Activated B cell treated with CpG ODN at 0.5 μM for 24 hours (primary cell): ENCODE measurements at regions not wholly inside any gene's neighbourhood (a gene's known extent, or its start where the extent isn't known, plus 50 kb on each side); places are given as distances from the start of the nearest gene placed in this dataset.

Source experiments
- ATAC-seq: fragments of 200-7000 bp; cut with Tn5 transposase; one replicate; pipeline ENCODE4 v1.10.0; 2021; ENCODE audit warnings: low read depth, mild to moderate bottlenecking, moderate library complexity
- CTCF ChIA-PET: fragments of 350-600 bp; sonication (Branson Sonifier 250); formaldehyde crosslinking; loops from one replicate; lab custom pipeline; 2021; ENCODE audit warnings: antibody characterized with exemption; lab: Charles Lee
- POLR2A ChIA-PET: fragments of 350-600 bp; sonication (Branson Sonifier 250); formaldehyde crosslinking; loops from one replicate; lab custom pipeline; 2021; ENCODE audit warnings: antibody characterized with exemption; lab: Charles Lee
- DNase-seq: peaks from one replicate; pipeline ENCODE4 v3.0.0; 2022
- H3K27ac Mint-ChIP-seq: one replicate; pipeline ENCODE4 v1.8.0; 2020; ENCODE audit warnings: mixed read lengths
- H3K27me3 Mint-ChIP-seq: one replicate; pipeline ENCODE4 v1.8.0; 2021; ENCODE audit warnings: mixed read lengths
- H3K36me3 Mint-ChIP-seq: one replicate; pipeline ENCODE4 v1.8.0; 2021; ENCODE audit warnings: low read depth, mixed read lengths
- H3K4me1 Mint-ChIP-seq: one replicate; pipeline ENCODE4 v1.8.0; 2021; ENCODE audit warnings: mixed read lengths
- H3K4me3 Mint-ChIP-seq: one replicate; pipeline ENCODE4 v1.8.0; 2020; ENCODE audit warnings: mild to moderate bottlenecking, mixed read lengths
- H3K9me3 Mint-ChIP-seq: one replicate; pipeline ENCODE4 v1.8.0; 2020; ENCODE audit warnings: mixed read lengths
- intact Hi-C: fragments of 100-400 bp; cut with micrococcal nuclease; formaldehyde crosslinking; loops from one replicate; pipeline ENCODE4 v1.15.1; 2024
- TF ChIP-seq, protein P1 (sequence below): fragments of 200-600 bp; IDR thresholded peaks from one replicate; pipeline ENCODE4 v1.8.0; 2022; ENCODE audit warnings: antibody characterized with exemption, mild to moderate bottlenecking

DNA sequence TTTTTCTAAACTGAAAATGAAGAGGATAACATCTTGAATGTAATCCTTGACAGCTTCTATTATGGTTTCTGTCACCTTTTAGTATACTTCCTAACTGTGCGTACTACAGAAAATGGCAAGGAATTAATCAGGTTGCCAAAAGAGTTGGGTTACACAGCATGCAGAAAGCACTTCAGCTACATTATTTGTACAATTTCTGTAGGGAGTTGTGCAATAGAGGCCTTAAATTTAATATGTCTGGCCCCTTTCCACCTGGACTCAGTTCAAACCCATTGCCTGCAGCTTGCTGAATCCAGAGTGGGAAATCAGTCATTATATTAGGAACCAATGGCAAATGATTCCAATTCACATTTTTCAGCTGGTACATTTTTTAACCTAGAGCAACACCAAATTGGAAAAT lies 549.7 kb downstream of the CSNK1G3 start:
- no peak overlapping the region for H3K4me3 Mint-ChIP-seq
- DNase-seq (no peak), ATAC-seq (no peak)
- ChIA-PET CTCF (interaction anchor here (0.7 kb wide), 1 partner anchor 39 kb away, joined by 3 read pairs; no protein-coding TSS in a partner anchor), POLR2A (interaction anchor here (0.5 kb wide), 1 partner anchor 685 kb away, joined by 6 read pairs; the partner anchor contains the start of gene ZNF608)
- intact Hi-C loops: no loop called here
- H3K4me1 Mint-ChIP-seq: peaks cover 30% of the 10 kb centered on the region
- H3K36me3 Mint-ChIP-seq: no peaks in the 10 kb centered on the region
- TF ChIP-seq, protein P1, sequence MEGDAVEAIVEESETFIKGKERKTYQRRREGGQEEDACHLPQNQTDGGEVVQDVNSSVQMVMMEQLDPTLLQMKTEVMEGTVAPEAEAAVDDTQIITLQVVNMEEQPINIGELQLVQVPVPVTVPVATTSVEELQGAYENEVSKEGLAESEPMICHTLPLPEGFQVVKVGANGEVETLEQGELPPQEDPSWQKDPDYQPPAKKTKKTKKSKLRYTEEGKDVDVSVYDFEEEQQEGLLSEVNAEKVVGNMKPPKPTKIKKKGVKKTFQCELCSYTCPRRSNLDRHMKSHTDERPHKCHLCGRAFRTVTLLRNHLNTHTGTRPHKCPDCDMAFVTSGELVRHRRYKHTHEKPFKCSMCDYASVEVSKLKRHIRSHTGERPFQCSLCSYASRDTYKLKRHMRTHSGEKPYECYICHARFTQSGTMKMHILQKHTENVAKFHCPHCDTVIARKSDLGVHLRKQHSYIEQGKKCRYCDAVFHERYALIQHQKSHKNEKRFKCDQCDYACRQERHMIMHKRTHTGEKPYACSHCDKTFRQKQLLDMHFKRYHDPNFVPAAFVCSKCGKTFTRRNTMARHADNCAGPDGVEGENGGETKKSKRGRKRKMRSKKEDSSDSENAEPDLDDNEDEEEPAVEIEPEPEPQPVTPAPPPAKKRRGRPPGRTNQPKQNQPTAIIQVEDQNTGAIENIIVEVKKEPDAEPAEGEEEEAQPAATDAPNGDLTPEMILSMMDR: no peak
- no peak overlapping the region for H3K27ac Mint-ChIP-seq
- H3K9me3 Mint-ChIP-seq: no peaks in the 10 kb centered on the region
- H3K27me3 Mint-ChIP-seq: no peaks in the 10 kb centered on the region

DNA sequence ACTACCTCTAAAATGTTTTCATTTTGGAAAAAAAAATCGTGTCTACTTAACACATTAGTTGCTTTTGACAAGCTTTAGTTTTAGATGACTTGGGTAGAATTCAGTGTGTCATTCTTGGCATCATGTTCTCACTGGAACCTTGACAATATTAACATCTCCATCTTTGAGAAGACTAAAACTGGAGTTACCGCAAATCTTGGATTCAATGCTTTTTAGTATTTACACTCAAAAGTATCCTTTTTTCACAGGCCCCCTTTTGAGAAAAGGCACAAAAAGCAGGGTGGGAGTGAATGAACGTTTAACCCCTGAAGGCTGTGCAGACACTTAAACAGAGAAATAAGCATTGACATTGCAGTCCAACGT lies 549.1 kb downstream of the CSNK1G3 start:
- DNase-seq: no peak
- Mint-ChIP-seq H3K27me3 (no peaks in the 10 kb centered on the region), H3K4me3 (no peak overlapping the region), H3K27ac (no peak overlapping the region), H3K36me3 (no peaks in the 10 kb centered on the region), H3K4me1 (peaks cover 36% of the 10 kb centered on the region), H3K9me3 (no peaks in the 10 kb centered on the region)
- ChIA-PET POLR2A (interaction anchor here (0.5 kb wide), 1 partner anchor 686 kb away, joined by 6 read pairs; the partner anchor contains the start of gene ZNF608), CTCF (interaction anchor here (0.7 kb wide), 1 partner anchor 38 kb away, joined by 3 read pairs; no protein-coding TSS in a partner anchor)
- no peak for ATAC-seq
- TF ChIP-seq, protein P1: no peak
- intact Hi-C loops: no loop called here

- POLR2A ChIA-PET: no interaction called here
- Mint-ChIP-seq H3K4me3 (no peak overlapping the region), H3K36me3 (no peaks in the 10 kb centered on the region), H3K4me1 (peaks cover 41% of the 10 kb centered on the region), H3K27ac (no peak overlapping the region), H3K9me3 (no peaks in the 10 kb centered on the region), H3K27me3 (no peaks in the 10 kb centered on the region)
- CTCF ChIA-PET: no interaction called here
- ATAC-seq (no peak), DNase-seq (no peak)
- TF ChIP-seq, protein P1: no peak
- intact Hi-C loops: no loop called here
Observed at GRCh38 chr5:124060413-124061067, 548.6 kb downstream of the CSNK1G3 start.

DNA sequence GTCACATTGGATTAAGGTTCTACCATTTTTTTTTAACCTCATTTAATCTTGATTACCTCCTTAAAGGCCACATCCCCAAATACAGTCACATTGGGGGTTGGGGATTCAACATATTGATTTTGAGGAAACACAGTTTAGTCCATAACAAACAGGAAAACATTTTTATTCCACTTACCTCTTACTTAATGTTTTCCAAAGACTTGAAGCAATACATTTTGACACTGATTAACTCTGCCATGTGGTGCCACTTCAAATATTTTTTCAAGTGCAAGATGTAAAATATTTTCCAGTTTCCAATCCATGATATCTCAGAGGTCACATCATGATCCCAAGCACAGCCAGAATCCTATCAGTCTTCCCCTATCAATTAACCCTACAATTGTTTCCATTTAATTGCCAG lies 548.0 kb downstream of the CSNK1G3 start:
- intact Hi-C loops: no loop called here
- Mint-ChIP-seq H3K9me3 (no peaks in the 10 kb centered on the region), H3K27ac (no peak overlapping the region), H3K4me3 (no peak overlapping the region), H3K36me3 (no peaks in the 10 kb centered on the region), H3K27me3 (no peaks in the 10 kb centered on the region), H3K4me1 (peaks cover 45% of the 10 kb centered on the region)
- TF ChIP-seq, protein P1: no peak
- no peak for ATAC-seq
- POLR2A ChIA-PET: no interaction called here
- DNase-seq: no peak
- CTCF ChIA-PET: no interaction called here

GRCh38 chr5:124059200-124059599 lies 547.2 kb downstream of the CSNK1G3 start:
- CTCF ChIA-PET: no interaction called here
- intact Hi-C loops: loop anchor here (5.0 to 10.0 kb wide), 4 partner anchors 103 to 637 kb away; partner anchors contain the start of genes CEP120 and CSNK1G3
- POLR2A ChIA-PET: no interaction called here
- H3K27ac Mint-ChIP-seq: peak overlapping the region; percentile 22
- DNase-seq (no peak), ATAC-seq (no peak)
- TF ChIP-seq, protein P1: no peak
- no peaks in the 10 kb centered on the region for H3K36me3 Mint-ChIP-seq
- H3K27me3 Mint-ChIP-seq: no peaks in the 10 kb centered on the region
- no peak overlapping the region for H3K4me3 Mint-ChIP-seq
- no peaks in the 10 kb centered on the region for H3K9me3 Mint-ChIP-seq
- H3K4me1 Mint-ChIP-seq: peaks cover 53% of the 10 kb centered on the region
